IMR-90 (cell line): ENCODE measurements at regions not wholly inside any gene's neighbourhood (a gene's known extent, or its start where the extent isn't known, plus 50 kb on each side); places are given as distances from the start of the nearest gene placed in this dataset.

Source experiments
- ATAC-seq: fragments of 200-7000 bp; cut with Tn5 transposase; 2 replicates; pipeline ENCODE4 v1.9.1; 2020; ENCODE audit warnings: low read depth, mild to moderate bottlenecking, moderate library complexity
- BruUV-seq: library from RNA; stranded (reverse); fragments of 400-500 nt; replicated peaks from 2 replicates; lab custom pipeline; 2021; lab: Mats Ljungman, UMichigan
- CTCF ChIA-PET: fragments of 300-600 bp; formaldehyde crosslinking; extraction: SDS; loops from one replicate; lab custom pipeline; 2021; ENCODE audit warnings: antibody characterized with exemption; lab: Yijun Ruan, JAX
- POLR2A ChIA-PET: fragments of 300-600 bp; sonication (Branson Sonifier 250); formaldehyde crosslinking; loops from one replicate; lab custom pipeline; 2022; ENCODE audit warnings: antibody characterized with exemption; ENCODE audit not compliant: unreplicated experiment; lab: Charles Lee
- DNase-seq: peaks from one replicate; pipeline ENCODE4 v3.0.0; 2013
- H2AFZ ChIP-seq: replicated peaks from 2 replicates; pipeline ENCODE3; 2013; ENCODE audit warnings: low read length, mild to moderate bottlenecking; ENCODE audit not compliant: poor library complexity
- H2AK5ac ChIP-seq: 2 replicates; pipeline ENCODE4 v1.6.1; 2013; ENCODE audit warnings: low read depth, low read length, inconsistent platforms
- H2AK9ac ChIP-seq: replicated peaks from 2 replicates; pipeline ENCODE3; 2013; ENCODE audit warnings: mild to moderate bottlenecking, low read depth, low read length, moderate library complexity; ENCODE audit not compliant: poor library complexity
- H2BK120ac ChIP-seq: 2 replicates; pipeline ENCODE4 v1.6.1; 2013; ENCODE audit warnings: low read depth, low read length, inconsistent platforms
- H2BK15ac ChIP-seq: 3 replicates; pipeline ENCODE4 v1.6.1; 2013; ENCODE audit warnings: low read depth, low read length, inconsistent platforms
- H2BK20ac ChIP-seq: 2 replicates; pipeline ENCODE4 v1.6.1; 2013; ENCODE audit warnings: low read depth, mild to moderate bottlenecking, inconsistent platforms, low read length, moderate library complexity
- H2BK5ac ChIP-seq: 2 replicates; pipeline ENCODE4 v1.6.1; 2013; ENCODE audit warnings: mild to moderate bottlenecking, low read depth, low read length, inconsistent platforms; ENCODE audit not compliant: poor library complexity, severe bottlenecking
- H3K14ac ChIP-seq: replicated peaks from 2 replicates; pipeline ENCODE4 v1.6.1; 2013; ENCODE audit warnings: low read depth, low read length, inconsistent platforms
- H3K18ac ChIP-seq: 2 replicates; pipeline ENCODE4 v1.6.1; 2013; ENCODE audit warnings: low read depth, low read length, control low read depth
- H3K23ac ChIP-seq: 2 replicates; pipeline ENCODE4 v1.6.1; 2013; ENCODE audit warnings: low read depth, low read length, inconsistent platforms
- H3K27ac ChIP-seq: 2 replicates; pipeline ENCODE4 v1.5.1; 2013; ENCODE audit warnings: mild to moderate bottlenecking, control low read depth, low read length; ENCODE audit not compliant: insufficient read depth
- H3K27me3 ChIP-seq: 2 replicates; pipeline ENCODE4 v1.6.1; 2013; ENCODE audit warnings: low read length; ENCODE audit not compliant: control insufficient read depth, insufficient read depth
- H3K36me3 ChIP-seq: 2 replicates; pipeline ENCODE4 v1.6.1; 2013; ENCODE audit warnings: low read length, mixed read lengths; ENCODE audit not compliant: control insufficient read depth, insufficient read depth
- H3K4ac ChIP-seq: 2 replicates; pipeline ENCODE4 v1.6.1; 2013; ENCODE audit warnings: low read depth, low read length, inconsistent platforms
- H3K4me1 ChIP-seq: 2 replicates; pipeline ENCODE4 v1.6.1; 2013; ENCODE audit warnings: low read length, mixed read lengths; ENCODE audit not compliant: control insufficient read depth, insufficient read depth
- H3K4me2 ChIP-seq: 2 replicates; pipeline ENCODE4 v1.6.1; 2013; ENCODE audit warnings: low read depth, mild to moderate bottlenecking, control low read depth, low read length, moderate library complexity
- H3K4me3 ChIP-seq: 2 replicates; pipeline ENCODE4 v1.5.1; 2013; ENCODE audit warnings: low read depth, mild to moderate bottlenecking, control low read depth, low read length, moderate library complexity; ENCODE audit not compliant: insufficient read depth
- H3K56ac ChIP-seq: 2 replicates; pipeline ENCODE4 v1.6.1; 2013; ENCODE audit warnings: low read length, inconsistent platforms; ENCODE audit not compliant: insufficient read depth; ENCODE audit errors: extremely low read depth
- H3K79me1 ChIP-seq, 2 experiments: 2 replicates each; pipeline ENCODE4 v1.6.1; 2013; ENCODE audit warnings: low read length in 2 of 2, inconsistent platforms in 1 of 2, low read depth in 1 of 2
- H3K9ac ChIP-seq: 2 replicates; pipeline ENCODE4 v1.6.1; 2013; ENCODE audit warnings: low read depth, low read length, control low read depth
- H3K9me1 ChIP-seq: 2 replicates; pipeline ENCODE4 v1.6.1; 2013; ENCODE audit warnings: low read length, inconsistent platforms; ENCODE audit not compliant: insufficient read depth
- H3K9me3 ChIP-seq: 2 replicates; pipeline ENCODE4 v1.6.1; 2013; ENCODE audit warnings: low read length; ENCODE audit not compliant: control insufficient read depth, insufficient read depth
- H4K20me1 ChIP-seq: 2 replicates; pipeline ENCODE4 v1.6.1; 2013; ENCODE audit warnings: low read length, inconsistent platforms; ENCODE audit not compliant: insufficient read depth
- H4K5ac ChIP-seq: 2 replicates; pipeline ENCODE4 v1.6.1; 2013; ENCODE audit warnings: mild to moderate bottlenecking, low read depth, low read length, control low read depth
- H4K8ac ChIP-seq, 2 experiments: 2 replicates each; pipeline ENCODE4 v1.6.1; 2013; ENCODE audit warnings: low read depth in 2 of 2, low read length in 2 of 2, control low read depth in 1 of 2, inconsistent platforms in 1 of 2
- H4K91ac ChIP-seq: 2 replicates; pipeline ENCODE4 v1.6.1; 2013; ENCODE audit warnings: low read depth, low read length, inconsistent platforms; ENCODE audit not compliant: insufficient read depth
- MAZ ChIP-seq: IDR thresholded peaks from 2 replicates; pipeline ENCODE4 v1.6.1; 2012; ENCODE audit warnings: low read depth, mild to moderate bottlenecking, low read length, improper control_type of control experiment, moderate library complexity, borderline replicate concordance
- NFE2L2 ChIP-seq: fragments of 150-350 bp; IDR thresholded peaks from 2 replicates; pipeline ENCODE4 v1.6.1; 2016; ENCODE audit warnings: low read depth, mild to moderate bottlenecking, low read length
- RAD21 ChIP-seq: IDR thresholded peaks from 2 replicates; pipeline ENCODE4 v1.6.1; 2012; ENCODE audit warnings: low read length, improper control_type of control experiment
- RCOR1 ChIP-seq: IDR thresholded peaks from 2 replicates; pipeline ENCODE4 v1.6.1; 2012; ENCODE audit warnings: mild to moderate bottlenecking, low read length, improper control_type of control experiment; ENCODE audit not compliant: insufficient replicate concordance
- SMC3 ChIP-seq: fragments of 150-350 bp; IDR thresholded peaks from 2 replicates; pipeline ENCODE4 v1.6.1; 2016; ENCODE audit warnings: low read depth, mild to moderate bottlenecking, antibody characterized with exemption, low read length, moderate library complexity
- WGBS, 2 experiments: methylation state at CpG; one replicate each; pipeline versions ENCODE4 v1.1.5 to v1.1.7; 2013; ENCODE audit warnings: missing lambda C conversion rate in 2 of 2; ENCODE audit not compliant: insufficient read length in 1 of 2; ENCODE audit errors: extremely low coverage in 2 of 2; 5-methylcytosine and 5-hydroxymethylcytosine counted together
- dilution Hi-C: fragments of 300-500 bp; cut with HindIII; formaldehyde crosslinking; loops from one replicate; pipeline ENCODE4 v1.14.3; 2018; ENCODE audit warnings: low sequenced_read_pairs; ENCODE audit not compliant: unreplicated experiment
- in situ Hi-C: fragments of 300-500 bp; cut with MboI; formaldehyde crosslinking; loops from 3 replicates; pipeline ENCODE4 v1.14.3; 2019; ENCODE audit warnings: low sequenced_read_pairs, inconsistent platforms, mixed read lengths
- intact Hi-C: fragments of 100-400 bp; cut with micrococcal nuclease; formaldehyde crosslinking; loops from 2 replicates; pipeline ENCODE4 v1.10.0; 2022

- H3K4ac ChIP-seq: no peak overlapping the region
- H4K20me1 ChIP-seq: no peaks in the 10 kb centered on the region
- BruUV-seq: no TSS peak
- H3K14ac ChIP-seq: no peak overlapping the region
- no peaks in the 10 kb centered on the region for H3K36me3 ChIP-seq
- H3K4me2 ChIP-seq: no peak overlapping the region
- H2AFZ ChIP-seq: no peak overlapping the region
- no peaks in the 10 kb centered on the region for H3K4me1 ChIP-seq
- no peak overlapping the region for H4K8ac ChIP-seq
- H3K79me1 ChIP-seq: no peaks in the 10 kb centered on the region
- WGBS, 2 experiments: no CpG with 5 or more reads among the region's 2 CpGs
- dilution Hi-C loops (no loop called here), in situ Hi-C loops (no loop called here), intact Hi-C loops (no loop called here)
- ATAC-seq (no peak), DNase-seq (no peak)
- no peaks in the 10 kb centered on the region for H3K9me3 ChIP-seq
- no peak overlapping the region for H2BK5ac ChIP-seq
- no peak overlapping the region for H4K5ac ChIP-seq
- POLR2A ChIA-PET: no interaction called here
- H3K9me1 ChIP-seq: no peaks in the 10 kb centered on the region
- no peak overlapping the region for H2BK15ac ChIP-seq
- no peak overlapping the region for H4K91ac ChIP-seq
- no peak overlapping the region for H3K56ac ChIP-seq
- no peak overlapping the region for H3K23ac ChIP-seq
- TF ChIP-seq RAD21 (no peak), MAZ (no peak), RCOR1 (no peak), NFE2L2 (no peak), SMC3 (no peak)
- H2BK120ac ChIP-seq: no peak overlapping the region
- H3K27me3 ChIP-seq: no peaks in the 10 kb centered on the region
- H3K4me3 ChIP-seq: no peak overlapping the region
- no peak overlapping the region for H2AK5ac ChIP-seq
- no peak overlapping the region for H3K27ac ChIP-seq
- no peak overlapping the region for H2BK20ac ChIP-seq
- no peak overlapping the region for H2AK9ac ChIP-seq
- no peak overlapping the region for H3K9ac ChIP-seq
- CTCF ChIA-PET: no interaction called here
- H3K18ac ChIP-seq: no peak overlapping the region
Observed at GRCh38 chr2:184316921-184317320, 281.4 kb upstream of the ZNF804A start.
